Upper lobe of left lung (tissue), 4 donors: ENCODE measurements at regions not wholly inside any gene's neighbourhood (a gene's known extent, or its start where the extent isn't known, plus 50 kb on each side); places are given as distances from the start of the nearest gene placed in this dataset.

ENCODE experiments used
- POLR2A ChIP-seq, 4 donors: fragments of 450-650 bp; IDR thresholded peaks; one replicate each; pipeline ENCODE4 v1.5.1; 2016 to 2017; ENCODE audit warnings: antibody characterized with exemption in 4 of 4, mild to moderate bottlenecking in 2 of 4
- POLR2AphosphoS5 ChIP-seq, 2 donors: sonication (generic); formaldehyde crosslinking; IDR thresholded peaks; one replicate each; pipeline ENCODE4 v1.5.1; 2017; ENCODE audit warnings: antibody characterized with exemption in 2 of 2
- TF ChIP-seq, protein P1 (sequence below), 6 experiments: fragments of 450-650 bp in 4 of 6; fragments of 200-600 bp in 2 of 6; sonication (generic) in 2 of 6; IDR thresholded peaks; one replicate each; pipeline ENCODE4 v1.5.1; 2016 to 2019; ENCODE audit warnings: antibody characterized with exemption in 6 of 6

DNA sequence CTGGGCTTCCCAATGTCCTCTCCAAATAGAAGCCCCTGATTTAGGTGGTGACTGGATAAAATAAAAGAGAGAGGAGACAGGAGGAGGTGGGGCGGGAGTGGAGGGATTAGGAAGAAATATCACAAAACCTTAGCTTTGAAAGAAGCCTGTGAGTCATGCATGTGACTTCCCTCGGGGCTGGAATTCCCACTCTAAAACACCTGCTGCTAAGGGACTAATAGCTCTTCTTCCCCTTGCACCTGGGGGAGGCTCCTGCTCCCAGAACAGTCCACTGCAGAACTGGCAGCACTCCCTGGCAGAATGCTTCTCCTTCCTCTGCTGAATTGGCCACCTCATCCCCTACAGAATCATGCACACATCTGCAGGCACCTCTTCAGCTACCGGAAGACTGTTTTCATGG, 207.2 kb downstream of the ATG4C start:
- TF ChIP-seq, protein P1, sequence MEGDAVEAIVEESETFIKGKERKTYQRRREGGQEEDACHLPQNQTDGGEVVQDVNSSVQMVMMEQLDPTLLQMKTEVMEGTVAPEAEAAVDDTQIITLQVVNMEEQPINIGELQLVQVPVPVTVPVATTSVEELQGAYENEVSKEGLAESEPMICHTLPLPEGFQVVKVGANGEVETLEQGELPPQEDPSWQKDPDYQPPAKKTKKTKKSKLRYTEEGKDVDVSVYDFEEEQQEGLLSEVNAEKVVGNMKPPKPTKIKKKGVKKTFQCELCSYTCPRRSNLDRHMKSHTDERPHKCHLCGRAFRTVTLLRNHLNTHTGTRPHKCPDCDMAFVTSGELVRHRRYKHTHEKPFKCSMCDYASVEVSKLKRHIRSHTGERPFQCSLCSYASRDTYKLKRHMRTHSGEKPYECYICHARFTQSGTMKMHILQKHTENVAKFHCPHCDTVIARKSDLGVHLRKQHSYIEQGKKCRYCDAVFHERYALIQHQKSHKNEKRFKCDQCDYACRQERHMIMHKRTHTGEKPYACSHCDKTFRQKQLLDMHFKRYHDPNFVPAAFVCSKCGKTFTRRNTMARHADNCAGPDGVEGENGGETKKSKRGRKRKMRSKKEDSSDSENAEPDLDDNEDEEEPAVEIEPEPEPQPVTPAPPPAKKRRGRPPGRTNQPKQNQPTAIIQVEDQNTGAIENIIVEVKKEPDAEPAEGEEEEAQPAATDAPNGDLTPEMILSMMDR (IDR thresholded peaks at IDR 0.05): no peak
- no peak for TF ChIP-seq POLR2AphosphoS5 (IDR thresholded peaks at IDR 0.05)
- no peak for TF ChIP-seq POLR2A (IDR thresholded peaks at IDR 0.05)
